HG02571 (cell line): ENCODE measurements at regions not wholly inside any gene's neighbourhood (a gene's known extent, or its start where the extent isn't known, plus 50 kb on each side); places are given as distances from the start of the nearest gene placed in this dataset.

Experiments used
- ATAC-seq: cut with Tn5 transposase; IDR thresholded peaks from one replicate; pipeline ENCODE4 v1.9.1; 2021; ENCODE audit warnings: mild to moderate bottlenecking, moderate library complexity; ENCODE audit not compliant: unreplicated experiment

DNA sequence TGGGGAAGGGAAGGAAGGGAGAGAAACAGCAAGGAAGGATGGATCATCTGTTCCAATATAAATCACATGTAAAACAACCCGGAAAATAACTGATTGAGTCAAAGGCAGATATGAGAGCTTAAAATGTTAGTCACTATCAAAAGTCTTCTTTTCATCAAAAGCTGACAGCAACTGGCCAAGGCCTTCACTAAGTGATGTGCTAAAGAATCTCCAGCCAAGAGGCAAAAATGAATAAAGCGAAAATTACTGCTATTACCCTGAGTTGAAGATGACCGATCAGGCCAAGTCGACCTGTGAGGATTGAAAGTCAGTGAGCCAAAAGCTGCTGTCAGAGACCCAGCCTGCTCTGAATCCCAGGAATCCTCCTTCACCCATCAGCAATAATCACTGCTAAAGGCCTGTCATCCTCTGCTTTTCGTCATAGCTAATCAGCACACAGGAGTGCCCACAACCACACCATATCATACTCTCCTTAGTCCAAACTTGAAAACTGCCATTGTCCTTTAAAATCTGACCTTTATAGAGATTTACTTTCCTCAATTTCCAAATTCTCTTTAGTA lies 736.9 kb downstream of the TLE1 start:
- ATAC-seq, result no peak

DNA sequence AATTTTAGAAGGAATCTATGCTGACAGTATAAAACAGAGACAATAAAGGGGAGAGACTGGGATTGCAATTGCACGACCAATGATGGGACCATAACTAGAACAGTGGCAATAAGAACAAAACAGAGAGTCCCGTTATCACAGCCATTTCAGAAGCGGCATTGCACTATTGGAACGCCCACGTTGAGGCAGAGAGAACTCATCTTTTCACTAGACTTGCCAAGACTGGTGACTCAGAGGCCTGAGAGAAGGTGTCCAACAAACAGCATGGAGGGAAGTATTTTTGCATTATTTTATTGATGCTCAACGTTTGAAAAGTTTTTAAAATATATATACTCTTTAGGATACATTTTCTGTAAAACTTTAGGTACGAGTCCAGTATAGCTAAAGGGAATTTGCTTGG lies 737.7 kb downstream of the TLE1 start:
- ATAC-seq, result no peak

DNA sequence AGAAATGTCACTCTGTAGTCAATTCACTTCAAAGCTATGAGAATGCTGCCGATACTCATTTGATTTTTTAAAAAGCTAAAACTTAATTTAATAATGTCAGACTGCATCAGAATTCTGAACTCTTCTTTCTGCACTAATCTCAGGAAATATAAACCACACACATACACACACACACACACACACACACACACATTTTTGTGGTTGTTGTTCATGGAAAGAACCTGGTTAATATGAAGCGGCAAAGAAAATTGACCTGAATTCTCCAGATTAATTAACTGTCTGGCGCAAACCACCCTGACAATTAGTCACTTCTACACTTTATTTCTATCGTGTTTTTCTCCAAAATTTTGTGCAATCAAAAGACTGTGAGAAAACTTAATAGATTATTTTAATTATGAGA lies 740.5 kb downstream of the TLE1 start:
- no peak for ATAC-seq

DNA sequence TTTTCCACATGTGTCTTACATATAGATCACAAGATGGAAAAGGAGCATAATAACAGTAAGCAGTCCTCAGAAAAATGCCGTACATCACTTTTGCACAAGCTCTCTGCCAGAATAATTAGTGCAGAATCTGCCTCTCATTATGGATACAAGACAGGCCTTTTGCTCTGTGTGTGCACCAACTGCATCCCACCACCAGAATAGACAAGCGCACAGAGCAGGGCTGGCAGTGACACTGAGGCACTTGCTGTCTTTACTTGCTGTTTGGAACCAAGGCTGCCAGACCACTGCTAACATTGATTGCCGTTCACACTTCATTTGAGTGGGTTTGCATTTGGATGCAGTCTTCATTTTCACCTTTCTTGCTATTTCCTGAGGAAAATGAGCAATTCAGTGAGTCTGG lies 741.3 kb downstream of the TLE1 start:
- no peak for ATAC-seq

DNA sequence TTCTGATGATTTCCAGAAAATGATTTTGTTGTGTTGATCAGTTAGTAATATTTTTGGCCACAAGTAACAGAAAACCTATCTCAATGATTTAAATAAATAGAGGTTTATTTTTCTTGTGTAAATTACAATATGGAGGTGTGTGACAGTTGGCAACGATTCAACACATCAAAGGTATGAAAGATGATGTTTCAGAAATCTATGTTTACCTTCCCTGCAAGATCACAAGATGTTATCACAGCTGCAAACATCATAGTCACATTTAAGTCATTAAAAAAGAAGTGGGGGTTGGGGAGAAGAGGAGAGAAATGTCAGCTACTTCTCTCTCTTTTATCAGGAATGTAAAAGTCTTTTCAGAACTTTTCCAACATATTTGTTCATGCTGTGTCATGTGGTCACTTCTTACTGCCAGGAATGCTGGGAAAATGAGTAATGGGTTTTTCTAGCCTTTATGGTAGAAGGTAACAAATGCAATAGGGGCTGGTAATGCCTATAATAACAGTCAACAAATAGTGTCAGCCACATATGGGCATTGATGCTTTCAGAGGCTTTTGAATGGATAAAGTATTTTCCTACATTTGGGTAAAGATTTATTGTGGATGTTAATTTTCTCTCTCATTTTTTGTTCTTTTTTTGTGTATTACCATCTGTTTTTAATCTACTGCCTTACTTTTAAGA lies 742.7 kb downstream of the TLE1 start:
- no peak for ATAC-seq

DNA sequence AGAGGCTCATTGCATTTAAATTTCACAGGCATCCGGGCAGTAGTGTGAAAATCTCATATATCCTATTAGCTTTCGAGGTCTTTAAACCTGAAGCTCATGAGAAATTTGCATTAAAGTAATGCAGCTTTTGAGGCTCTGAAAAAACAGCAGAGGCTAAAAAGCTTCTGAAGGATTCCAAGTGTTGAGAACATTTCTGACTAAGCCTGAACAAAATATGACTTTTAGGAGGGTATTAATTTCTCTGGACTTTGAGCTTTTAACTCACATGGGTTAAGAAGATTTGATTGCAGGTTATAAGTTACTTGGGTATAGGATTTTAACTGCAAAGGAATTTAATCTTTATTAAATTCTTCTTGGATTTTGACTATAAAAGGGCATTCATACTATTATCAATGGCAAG lies 743.9 kb downstream of the TLE1 start:
- ATAC-seq, result no peak

DNA sequence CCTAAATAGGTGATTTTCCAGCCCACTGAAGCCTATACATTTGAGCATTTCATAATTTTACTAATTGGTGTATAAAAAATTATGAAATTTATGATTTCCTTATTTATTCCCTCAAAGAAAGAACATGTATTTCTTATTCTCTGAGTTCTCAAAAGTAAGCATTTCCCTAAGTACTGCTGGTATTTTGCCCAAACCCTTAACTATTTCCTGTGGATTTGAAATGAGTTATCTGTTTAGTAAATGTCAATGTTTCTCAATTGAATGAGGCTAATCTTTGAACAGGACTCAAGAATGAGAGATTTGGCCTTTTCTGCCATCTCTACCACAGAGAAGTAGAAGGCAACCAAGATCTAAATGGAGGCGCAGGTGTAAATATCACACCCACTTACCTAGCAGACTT lies 751.7 kb downstream of the TLE1 start:
- ATAC-seq, result no peak

DNA sequence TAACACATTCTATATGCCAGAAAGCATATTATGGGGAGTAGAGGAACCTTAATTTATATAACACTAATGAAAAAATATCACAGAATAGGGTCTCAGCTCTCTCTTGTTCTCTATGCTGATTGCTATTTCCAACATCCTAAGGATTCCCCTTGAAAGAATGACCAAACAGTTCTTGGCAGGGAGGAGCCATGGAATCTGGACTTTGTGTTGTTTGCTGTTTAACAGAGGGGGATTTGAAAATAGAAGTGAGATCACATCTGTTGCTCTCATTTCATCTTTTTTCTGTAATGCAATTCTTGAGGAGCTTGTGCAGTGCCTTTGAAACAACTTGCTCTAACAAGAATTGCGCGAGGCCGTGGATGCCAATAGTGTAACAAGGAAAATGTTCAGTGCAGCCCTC lies 755.3 kb downstream of the TLE1 start:
- ATAC-seq, result no peak

DNA sequence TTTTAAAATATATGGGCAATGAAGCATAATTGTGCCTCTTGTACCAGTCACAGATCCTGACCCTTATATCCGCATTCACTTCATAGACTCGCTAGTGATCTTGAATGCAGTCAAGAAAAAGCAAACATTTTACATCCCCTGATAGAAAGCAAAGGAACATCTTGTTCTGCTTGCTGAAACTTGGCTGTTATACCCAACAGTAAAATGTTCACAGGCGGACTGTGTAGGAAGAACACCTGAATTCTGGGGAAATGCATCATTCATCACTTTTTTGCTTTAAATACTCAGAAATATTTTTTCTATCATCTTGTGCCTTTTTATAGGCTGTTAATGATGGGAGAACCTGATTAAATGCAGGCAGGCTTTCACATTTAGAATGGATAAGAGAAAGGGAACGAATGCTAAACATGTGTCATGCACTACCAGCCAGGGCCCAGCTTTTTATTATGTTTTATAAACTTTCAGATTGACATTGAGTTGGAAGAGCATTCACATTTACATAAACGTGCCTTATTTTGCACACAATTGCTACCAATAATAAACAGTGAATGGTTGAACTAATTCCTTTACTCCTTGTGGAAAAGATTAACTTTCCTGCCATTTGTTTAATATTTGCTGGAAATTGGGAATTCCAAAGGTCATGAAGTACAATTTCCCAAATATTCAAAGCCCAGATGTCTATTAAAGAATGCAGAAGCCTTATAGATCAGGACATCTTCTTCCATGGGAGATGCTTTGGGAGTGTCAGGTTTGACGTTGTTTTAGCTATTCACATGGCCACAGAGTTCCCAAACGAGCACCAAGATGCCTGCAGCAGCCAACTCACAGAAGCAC lies 756.2 kb downstream of the TLE1 start:
- ATAC-seq, result no peak

DNA sequence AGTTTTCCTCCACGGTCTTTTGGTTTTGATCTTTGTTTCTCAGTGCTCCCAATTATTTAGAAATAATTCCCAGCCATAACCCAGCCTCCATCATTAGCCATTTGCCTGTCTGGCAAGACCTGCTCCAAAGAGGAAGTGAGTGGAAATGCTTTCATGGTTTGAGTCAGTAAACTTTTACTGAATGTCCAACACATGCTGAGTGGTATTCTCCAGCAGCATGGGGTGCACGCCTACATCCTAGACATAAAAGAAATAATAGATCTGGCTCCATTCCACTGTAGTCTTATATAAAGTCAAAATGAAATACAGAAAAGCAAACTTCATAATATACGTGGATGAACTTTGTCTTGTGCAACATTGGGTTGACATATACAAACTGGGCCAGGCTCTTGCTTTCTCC lies 757.2 kb downstream of the TLE1 start:
- no peak for ATAC-seq

DNA sequence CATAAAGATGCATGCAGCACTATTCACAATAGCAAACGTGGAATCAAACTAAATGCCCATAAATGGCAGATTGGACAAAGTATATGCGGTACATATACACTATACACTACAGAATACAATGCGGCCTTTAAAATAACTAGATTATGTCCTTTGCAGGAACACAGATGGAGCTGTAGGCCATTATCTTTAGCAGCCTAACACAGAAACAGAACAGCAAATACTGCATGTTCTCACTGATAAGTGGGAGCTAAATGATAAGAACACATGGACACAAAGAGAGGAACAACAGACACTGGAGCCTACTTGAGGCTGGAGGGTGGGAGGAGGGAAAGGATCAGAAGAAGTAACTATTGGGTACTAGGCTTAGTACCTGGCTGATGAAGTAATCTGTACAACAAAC lies 758.2 kb downstream of the TLE1 start:
- no peak for ATAC-seq

DNA sequence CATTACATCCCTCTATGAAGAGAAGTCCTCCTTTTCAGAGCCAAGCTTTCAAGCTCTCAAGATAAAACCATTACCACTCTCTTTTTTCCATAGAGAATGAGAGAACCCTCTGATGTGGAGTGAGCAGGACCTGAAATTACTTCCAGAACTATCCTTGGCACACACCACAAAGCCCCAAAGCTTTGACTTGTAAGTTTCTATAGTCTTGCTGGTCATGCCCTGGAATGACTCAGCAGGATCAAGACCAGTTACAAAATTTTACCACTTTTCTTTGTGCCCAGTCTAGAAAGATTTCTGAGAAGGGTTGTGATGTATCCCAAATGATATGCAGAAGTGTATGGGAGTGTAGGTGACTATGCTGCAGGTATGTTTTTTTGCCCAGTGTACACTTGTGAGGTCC lies 760.6 kb downstream of the TLE1 start:
- ATAC-seq, result no peak

DNA sequence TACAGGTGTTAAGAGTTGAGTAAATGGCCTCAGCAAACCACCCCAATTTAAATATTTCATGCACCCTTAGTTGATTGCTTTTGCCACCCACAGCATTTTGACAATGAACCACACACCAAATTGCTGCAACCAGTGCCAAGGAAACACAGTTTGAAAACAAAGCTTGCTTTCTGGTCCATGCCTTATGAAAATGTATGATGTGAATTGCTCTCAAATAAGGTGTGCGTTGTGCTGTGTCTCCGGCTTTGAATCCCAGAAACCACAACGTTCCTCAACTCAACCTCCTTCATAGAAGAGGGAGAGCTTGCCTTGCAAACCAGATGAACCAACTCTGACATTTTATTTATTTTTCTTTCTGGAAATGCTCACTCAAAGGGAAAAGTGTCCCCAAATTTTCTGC lies 762.7 kb downstream of the TLE1 start:
- no peak for ATAC-seq

DNA sequence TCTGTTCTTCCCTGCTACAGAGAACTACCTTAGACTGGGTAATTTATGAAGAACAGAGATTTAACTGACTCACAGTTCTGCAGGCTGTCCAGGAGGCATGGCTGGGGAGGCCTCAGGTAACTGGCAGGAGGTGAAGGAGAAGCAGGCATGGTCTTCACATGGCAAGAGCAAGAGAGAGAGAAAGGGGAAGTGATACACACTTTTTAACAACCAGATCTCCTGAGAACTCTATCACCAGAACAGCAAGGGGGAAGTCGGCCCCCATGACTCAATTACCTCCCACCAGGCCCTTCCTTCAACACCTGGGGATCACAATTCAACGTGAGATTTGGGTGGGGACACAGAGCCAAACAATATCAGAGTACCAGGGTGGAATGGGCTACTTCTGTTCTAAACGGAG lies 766.8 kb downstream of the TLE1 start:
- no peak for ATAC-seq

DNA sequence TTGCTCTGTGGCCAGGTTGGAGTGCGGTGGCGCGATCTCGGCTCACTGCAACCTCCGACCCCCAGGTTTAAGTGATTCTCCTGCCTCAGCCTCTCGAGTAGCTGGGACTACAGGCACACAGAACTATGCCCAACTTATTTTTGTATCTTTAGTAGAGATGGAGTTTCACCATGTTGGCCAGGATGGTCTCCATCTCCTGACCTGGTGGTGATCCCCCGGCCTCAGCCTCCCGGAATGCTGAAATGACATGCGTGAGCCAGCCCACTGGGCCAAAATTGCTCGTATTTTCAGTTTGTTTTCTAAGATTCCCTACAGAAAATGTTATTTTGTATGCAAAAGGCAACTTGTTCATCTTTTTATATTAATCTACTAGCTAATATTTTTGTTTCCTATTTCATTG lies 782.6 kb downstream of the TLE1 start:
- no peak for ATAC-seq

DNA sequence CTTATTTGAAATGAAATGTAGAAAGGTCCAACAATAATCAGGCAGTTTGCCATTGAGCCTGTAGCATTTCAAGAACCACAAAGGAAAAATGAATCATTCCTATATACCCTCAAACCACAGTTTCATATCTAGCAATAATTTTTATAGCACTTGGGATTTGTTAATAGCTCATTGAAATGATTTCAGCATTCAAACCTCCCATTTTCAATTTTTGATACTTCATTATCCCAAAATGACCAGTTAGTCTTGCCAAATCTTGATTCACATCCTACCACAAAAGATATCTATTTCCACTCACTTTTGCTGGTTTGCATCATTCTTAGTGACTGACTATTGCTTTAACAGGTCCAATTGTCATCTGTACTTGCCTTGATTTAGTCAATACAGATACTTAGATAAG lies 790.1 kb downstream of the TLE1 start:
- no peak for ATAC-seq

DNA sequence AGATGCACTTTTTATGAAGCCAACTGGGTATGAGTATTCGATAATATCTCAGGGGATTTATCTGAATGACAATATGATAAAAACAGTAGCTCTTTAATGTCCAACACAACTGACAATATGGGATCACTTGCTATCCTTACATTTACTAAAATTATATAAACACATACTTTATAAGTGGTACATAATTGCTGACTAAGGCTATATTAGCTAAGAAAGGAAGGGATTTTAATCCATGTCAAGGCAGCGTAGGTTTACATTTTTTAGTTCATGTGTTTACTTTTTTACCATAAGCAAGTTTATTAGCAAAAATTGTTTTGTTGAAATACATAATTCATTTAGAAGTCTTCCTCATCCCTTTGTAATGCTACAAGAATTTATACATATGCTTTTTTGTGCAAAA lies 796.2 kb downstream of the TLE1 start:
- ATAC-seq, result no peak

DNA sequence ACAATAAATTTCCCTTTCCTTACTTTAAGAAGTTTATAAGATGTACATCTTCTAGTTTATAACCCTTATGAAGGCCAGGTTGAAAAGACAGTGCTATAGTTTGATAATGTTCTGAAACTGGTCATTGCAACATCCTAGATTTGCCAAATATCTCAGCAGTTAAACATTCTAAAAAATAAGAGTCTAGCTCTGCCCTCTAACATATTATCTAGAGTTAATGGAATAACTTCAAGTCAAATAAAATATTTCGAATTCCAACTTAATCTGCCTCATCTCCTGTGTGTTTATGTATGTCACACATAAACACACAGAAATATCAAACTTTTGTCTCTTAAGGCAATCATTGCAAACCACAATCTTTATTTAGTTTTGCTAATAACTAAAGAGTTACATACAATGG lies 796.6 kb downstream of the TLE1 start:
- ATAC-seq, result no peak

DNA sequence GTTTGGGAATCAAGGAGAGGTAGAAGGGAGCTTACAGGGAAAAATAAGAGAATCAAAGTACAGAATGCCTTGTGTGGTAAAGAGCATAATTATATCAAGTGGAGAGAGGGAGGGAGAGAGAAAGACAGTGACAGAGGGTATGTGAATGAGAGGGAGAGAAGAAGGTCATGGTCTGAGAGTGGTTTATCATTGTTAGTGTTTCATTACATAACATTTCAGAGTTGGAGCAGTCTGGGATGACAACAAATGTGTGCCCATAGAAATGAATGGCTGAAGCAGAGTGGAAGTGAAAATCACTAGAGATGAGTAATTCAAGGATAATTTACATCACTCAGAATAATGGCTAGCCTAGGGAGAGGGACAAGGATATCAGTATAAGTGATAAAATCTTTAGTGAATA lies 799.2 kb downstream of the TLE1 start:
- ATAC-seq, result no peak

DNA sequence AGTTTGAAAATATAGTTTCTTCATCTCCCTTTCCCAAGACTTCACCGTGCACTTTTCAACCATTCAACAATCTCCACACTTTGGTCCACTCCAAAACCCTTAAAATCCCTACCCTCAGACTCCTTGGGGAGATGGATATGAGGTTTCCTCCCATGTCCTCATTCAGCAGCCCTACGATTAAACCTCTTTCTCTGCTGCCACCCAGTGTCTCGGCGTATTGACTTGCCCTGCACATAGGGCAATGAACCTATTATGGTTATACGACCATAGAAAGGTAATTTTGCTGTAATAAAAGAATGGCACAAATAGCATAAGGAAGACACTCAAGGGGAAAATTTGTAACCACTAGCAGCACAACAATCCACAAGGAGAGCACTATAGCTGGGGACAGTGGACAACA lies 803.5 kb downstream of the TLE1 start:
- no peak for ATAC-seq

DNA sequence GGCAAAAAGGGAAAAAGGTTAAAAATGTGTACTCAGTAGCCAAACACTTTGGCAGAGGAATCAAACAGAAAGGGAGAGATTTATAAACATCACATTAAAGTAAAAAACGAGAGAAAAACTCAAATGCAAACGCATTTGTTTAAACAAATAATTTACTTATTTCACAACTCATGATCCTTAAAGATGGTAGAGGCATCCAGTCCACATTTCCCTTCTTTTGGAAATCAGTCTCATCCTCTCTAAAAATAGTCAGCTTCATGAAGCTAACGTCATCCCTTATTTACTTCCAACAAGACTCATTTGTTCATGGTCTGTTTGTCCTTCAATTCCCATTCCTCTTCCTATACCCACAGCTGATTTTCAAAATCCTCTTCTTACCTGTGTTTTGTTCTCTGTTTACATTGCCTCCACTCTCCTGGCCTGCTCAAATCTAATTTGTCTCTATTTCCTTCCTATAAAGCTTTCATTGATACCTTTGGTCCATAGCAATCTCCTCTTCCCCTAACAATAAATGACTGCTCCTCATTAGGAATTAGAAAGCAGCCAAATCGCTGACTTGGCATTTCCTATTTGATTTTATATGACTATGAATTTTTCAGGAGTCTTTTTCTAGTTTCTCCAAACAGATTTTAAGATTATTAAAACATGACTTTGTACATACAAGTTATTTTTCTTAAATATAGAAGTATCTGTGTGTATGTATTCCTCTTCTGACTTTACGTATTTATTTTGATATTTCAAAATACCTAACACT lies 805.3 kb downstream of the TLE1 start:
- no peak for ATAC-seq

DNA sequence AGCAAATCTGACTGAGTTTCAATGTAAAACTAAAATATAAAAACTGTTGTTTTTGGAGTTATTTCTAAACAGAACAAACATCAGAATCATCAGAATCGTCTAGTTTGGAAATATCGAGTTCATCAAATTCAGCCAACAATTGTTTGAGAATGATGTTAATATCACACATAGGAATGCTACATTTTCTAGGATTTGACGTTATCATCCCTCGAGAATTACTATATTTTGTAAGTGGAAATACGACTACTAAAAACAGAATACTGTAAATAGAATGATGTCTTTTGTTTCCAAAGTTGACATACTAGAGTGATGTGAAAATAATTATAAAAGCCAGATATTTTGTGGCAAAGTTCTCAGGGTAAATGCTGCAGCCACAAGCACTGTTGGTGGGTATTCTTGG lies 805.9 kb downstream of the TLE1 start:
- ATAC-seq, result no peak
